Hepatocyte (in vitro differentiated cells): ENCODE measurements at regions not wholly inside any gene's neighbourhood (a gene's known extent, or its start where the extent isn't known, plus 50 kb on each side); places are given as distances from the start of the nearest gene placed in this dataset.

Source experiments
- CTCF ChIP-seq: fragments of 200-600 bp; sonication (generic); IDR thresholded peaks from 2 replicates; pipeline ENCODE4 v1.5.1; 2016; ENCODE audit warnings: antibody characterized with exemption, mild to moderate bottlenecking; ENCODE audit not compliant: poor library complexity
- EZH2 ChIP-seq: fragments of 200-600 bp; sonication (generic); IDR thresholded peaks from 2 replicates; pipeline ENCODE4 v1.6.1; 2016; ENCODE audit warnings: antibody characterized with exemption, mild to moderate bottlenecking, borderline replicate concordance
- EZH2phosphoT487 ChIP-seq: fragments of 200-600 bp; sonication (generic); IDR thresholded peaks from one replicate; pipeline ENCODE4 v1.6.1; 2018; ENCODE audit warnings: antibody characterized with exemption, mild to moderate bottlenecking, low read depth, moderate library complexity; ENCODE audit not compliant: unreplicated experiment, severe bottlenecking

GRCh38 chrX:30111431-30111830, 103.9 kb upstream of the MAGEB2 start:
- no peak for TF ChIP-seq EZH2phosphoT487
- no peak for TF ChIP-seq CTCF
- no peak for TF ChIP-seq EZH2
